Activated T-helper 9 cell treated with anti-CD3 and anti-CD28 coated beads, Interleukin-2, amount 50 U/mL, for 16 hours (primary cell): ENCODE measurements at regions not wholly inside any gene's neighbourhood (a gene's known extent, or its start where the extent isn't known, plus 50 kb on each side); places are given as distances from the start of the nearest gene placed in this dataset.

Experiments used
- DNase-seq: peaks from one replicate; pipeline ENCODE4 v3.0.0-alpha.2; 2020; ENCODE audit warnings: low read depth

DNA sequence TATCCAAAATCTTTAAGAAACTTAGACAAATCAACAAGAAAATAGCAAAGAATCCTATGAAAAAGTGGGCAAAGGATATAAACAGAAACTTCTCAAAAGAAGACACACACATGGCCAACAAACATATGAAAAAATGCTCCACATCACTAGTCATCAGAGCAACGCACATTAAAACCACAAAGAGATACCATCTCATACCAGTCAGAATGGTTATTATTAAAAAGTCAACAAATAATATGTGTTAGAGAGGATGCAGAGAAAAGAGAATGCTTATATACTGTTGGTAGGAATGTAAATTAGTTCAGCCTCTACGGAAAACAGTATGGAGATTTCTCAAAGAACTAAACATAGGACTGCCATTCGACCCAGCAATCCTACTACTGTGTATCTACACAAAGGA is 212.0 kb upstream of the DTNBP1 start:
- DNase-seq, result no peak

DNA sequence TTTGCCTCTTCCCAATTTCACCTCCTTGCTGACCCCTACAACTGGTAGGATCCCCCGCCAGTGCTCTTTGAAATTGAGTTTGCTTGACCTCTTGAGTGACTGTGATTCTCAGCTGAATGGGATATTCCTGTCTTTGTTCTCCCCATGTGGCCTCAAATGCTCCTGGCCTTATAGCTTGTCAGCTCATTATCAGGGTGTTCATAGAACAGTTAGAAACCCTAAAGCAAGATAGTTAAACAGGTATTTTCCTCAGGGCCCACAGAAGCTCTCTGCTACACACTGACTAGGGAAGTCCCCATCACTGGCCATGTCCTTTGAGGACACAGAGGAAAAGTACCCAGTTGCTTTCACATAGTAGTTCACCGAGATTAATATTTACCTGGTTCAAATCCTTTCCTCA is 211.5 kb upstream of the DTNBP1 start:
- no peak for DNase-seq

DNA sequence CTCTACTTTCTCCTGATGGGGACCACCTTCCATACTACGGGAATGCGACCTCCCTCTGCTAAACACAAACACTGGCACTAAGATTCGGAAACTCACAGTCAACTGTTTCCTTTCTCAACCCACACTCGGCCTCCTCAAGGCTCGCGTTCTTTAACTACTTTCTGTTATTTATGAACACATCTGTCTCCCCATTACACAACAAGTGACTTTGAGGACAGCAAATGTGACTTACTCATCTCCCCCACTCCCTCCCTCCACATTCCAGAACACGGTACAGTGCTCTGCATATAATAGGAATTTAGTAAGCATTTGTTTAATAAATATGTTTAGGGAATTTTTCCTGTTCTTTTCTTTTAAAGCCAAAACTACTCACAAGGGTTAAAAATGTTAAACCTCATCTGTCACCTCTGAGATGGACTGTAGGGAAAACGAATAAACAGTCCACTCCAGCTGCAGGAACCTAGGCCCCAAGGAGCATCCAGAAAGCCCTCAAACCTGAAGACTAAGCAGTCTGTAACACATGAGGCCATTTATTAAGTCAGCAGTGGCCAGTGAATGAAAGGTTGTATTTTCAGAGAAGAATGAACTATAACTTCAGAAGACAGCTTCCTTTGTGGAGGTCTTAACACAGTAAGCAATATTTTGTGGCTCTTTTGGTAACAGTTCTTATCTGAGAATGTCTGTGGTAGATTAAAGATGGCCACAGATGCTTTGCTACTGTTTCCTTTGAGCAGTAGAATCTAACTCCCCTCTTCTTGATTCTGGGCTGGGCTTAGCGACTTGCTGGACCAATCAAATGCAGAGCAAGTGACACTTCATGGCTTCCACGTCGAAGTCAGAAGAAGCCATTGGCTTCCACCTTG is 209.6 kb upstream of the DTNBP1 start:
- DNase-seq, result no peak

DNA sequence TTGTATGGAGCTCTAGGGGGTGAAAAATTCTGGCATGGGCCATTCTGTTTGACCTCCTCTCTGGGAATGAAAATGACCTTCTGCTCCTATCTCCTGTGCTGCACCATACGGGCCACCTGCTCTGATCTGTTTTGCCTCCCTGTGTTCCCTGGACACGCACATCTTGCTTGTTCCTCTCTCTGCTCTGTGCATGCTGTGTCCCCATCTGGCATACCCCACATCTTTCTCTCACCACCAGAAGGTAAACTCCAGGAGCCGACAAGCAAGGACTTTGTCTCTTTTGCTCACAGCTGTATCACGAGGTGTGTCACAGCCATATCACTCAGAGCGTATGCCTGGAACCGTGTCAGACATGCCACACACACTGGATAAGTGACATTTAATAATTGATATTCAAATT is 208.4 kb upstream of the DTNBP1 start:
- DNase-seq, result no peak

DNA sequence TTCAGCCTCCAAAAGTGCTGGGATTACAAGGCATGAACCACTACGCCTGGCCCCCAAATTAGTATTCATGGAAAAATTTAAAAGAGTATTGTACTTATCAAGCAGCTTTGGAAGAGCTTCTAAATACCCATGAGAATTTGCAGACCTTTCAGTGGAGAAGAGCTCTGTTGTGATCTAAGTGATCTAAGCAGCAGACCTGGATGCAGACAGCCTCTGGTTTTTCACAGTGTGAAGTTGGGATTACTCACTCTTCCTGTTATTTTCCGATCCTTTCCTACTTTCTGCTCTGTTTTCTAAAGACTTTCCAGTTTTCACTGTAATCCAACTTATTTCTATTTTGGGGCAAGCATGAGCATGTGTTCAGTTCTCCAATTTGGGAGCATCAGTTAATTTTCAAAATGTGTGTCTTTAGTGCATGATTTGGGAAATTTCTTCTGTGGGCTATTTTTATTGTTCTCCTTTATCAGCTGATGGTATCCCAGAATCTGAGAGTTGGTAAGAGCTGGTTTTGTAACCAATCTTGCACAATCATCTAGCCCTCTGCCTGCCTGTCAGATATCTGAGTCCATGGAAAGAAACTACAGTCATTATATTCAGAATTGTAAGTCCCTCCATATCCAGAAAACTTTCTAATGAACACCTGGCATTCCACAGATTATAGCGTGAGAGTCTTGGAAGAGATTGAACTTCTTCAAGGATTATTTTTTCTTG is 207.7 kb upstream of the DTNBP1 start:
- no peak for DNase-seq

DNA sequence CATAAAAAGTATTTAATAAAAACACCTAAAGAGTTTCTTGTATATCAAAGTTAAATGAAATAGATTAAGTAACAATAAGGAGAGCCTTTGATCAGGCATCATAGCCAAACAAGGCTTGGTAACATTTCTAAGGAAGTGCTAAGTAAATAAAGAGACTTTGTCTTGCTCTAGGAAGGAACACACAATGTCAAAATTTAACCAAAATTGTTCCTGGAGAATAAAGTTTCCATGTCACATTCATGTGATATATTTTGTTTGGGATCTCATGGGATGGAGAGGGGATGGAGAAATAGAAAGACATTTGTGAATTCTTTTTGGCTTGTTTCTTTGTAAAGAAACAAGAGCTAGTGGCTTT is 201.9 kb upstream of the DTNBP1 start:
- DNase-seq, result no peak

DNA sequence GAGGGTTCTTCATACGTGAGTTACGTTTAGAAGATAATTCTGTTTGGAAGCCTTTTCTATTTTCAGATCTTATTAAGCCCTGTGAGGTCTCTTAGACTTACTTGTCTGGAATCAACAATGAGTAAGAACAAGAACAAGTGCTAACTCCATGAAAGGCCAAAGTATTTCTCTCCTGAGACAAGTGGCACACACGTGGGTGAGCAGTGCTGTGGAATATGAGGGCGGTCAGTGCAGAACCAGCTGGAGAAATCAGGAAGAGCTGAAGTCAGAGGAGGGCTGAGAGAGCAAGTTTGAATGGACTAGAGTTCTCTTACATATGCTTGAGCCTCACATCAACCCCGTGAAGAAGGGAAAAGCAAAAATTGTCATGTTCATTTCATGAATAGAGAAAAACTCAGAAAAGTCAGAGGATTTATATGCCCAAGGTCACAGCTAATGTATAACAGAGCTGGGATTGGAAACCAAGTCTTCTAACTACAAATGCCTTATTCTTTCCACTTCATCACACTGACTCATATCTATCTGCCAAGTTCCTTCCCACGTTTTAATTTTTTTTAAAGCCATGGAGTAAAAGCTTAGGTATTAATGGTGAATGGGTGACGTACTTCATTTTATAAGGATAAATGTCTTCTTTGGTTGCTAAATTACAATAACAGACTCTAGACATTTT is 201.3 kb upstream of the DTNBP1 start:
- DNase-seq, result no peak

DNA sequence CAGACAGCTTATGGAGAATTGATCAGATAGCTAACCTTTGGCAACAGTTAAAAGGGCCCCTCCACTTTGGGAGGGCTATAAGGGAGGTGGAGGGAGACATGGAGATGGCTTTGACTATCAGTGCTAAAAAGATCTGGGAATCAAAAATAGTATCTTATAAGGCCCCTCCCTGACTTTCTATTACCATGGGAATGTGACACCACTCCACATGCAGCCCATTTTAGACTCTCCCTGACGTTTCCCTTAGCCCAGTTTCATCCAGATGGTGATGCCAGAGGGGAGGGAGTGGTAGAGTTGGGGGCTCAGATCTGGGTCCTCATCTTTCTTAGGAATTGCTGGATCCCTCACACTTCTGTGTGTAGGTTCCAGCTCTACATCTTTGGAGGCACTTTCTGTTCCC is 200.0 kb upstream of the DTNBP1 start:
- no peak for DNase-seq

DNA sequence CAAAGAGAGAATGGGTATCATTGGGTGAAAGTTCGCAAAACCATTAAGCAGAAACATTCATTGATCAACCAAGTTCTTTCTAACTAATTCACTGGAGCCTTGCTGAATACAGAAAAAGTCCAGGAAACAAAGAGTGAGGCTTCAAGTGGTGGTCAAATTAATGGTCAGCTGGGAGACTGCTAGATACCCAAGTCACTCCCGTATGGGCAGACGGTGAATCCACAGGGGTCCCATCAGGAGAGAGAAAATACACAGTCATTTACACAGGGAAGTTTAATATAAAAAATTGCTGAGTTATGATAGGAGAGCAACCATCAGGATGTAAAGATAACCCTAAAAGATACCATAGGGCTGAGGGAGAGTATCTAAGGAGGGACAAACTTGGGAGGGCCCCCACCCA is 198.7 kb upstream of the DTNBP1 start:
- no peak for DNase-seq

DNA sequence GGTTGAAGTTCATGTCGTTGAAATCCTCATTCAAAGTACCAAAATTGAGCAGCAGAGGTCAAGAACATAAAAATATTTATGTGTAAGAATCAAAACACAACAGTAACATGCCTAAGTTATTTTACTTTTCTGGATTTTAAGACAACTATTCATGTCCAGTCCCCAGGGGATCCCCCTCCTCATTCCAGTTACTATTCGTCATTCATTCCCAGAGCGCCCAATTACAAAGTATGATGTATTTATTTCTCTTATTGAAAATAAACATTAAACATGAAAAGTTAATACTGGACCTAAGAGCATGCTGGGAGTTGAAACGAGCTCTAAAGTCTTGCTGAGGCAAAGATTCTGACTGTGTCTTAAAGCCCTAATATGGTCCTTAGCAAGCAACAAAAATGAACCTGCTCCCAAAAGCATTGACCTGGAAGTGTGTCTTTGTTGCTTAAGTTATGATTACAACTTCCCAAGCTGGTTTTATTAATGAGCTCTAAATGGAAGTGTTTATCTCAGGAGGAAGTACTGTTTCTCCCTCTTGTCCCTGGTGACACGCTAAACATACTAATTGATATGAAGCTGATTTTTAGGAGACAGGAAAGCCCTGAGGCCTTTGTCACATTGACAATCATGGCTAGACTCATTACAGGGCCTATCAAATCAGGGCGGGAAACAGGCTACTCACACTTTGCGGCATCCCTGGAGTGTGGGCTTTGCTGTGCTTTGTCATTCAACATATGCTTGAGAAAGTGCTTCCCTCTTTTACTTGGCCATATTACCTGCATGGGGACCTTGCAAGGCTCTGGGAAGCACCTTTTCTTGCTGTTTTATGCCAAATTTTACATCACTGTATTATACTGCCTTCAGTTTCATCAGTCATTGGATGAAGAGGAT is 192.2 kb upstream of the DTNBP1 start:
- no peak for DNase-seq

DNA sequence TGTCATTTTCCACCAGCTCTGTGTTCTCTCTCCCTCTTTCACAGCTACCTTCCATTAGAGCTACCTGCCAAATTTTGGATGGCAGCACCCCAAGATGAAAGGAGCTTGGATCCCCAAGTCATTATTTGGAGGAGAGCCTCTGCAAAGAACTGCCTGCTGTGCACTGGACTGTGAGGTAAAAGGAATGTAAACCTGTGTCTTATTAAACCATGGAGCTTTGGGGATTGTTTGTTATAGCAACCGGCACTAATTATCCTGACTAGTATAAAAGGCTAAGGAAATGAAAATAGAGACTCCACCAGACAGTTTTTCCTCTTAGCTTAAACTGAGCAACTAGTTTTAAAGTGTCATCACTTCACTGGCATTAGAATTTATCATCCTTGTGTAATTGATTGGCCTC is 191.6 kb upstream of the DTNBP1 start:
- DNase-seq, result no peak

DNA sequence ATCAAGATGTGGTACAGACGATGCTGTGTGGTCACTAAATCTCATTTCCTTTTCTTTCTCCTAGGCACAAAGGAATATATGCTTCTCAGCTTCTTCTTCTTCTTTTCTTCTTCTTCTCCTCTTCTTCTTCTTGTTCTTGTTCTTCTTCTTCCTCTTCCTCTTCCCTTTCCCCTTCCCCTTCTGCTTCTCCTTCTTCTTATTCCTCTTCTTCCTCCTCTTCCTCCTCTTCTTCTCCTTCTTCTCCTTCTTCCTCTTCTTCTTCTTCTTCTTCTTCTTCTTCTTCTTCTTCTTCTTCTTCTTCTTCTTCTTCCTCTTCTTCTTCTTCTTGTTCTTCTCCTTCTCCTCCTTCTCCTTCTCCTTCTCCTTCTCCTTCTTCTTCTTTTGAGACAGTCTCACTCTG is 190.4 kb upstream of the DTNBP1 start:
- no peak for DNase-seq

DNA sequence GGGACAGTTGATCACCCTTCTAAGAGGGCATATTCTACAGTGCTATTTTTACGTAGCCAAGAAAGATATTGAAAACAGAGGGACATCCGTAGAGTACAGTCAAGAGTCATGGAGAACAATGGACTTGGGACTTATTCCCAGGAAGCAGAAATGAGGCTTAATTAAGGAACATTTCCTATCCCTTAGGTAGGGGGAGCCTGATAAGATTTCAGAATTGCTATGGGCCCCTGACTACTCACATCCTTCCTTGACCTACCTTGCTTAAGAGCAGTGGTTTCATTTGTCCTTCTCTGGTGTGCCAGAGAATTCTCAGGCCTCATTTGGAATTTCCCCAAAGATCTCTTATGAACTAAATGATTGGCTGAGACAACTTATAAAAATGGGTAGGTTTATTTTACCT is 189.5 kb upstream of the DTNBP1 start:
- DNase-seq, result no peak

DNA sequence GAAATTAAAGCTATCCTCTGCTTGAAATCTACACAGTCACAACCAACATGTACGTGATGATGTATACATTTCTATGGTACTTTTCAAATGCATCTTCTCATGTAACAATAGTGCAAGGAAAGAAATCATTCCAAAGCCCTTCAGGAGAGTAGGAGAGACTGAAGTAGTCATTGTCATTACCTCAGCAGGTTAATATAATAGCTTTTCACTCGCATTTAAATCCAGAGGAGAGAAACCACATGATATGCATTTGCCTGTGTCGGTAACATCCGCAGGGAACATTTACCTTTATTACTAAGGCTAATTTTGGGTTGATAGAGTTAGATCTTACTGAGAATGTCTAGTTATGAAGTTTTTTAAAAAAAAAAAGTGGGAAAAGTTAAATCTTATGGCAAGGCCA is 186.6 kb upstream of the DTNBP1 start:
- no peak for DNase-seq

DNA sequence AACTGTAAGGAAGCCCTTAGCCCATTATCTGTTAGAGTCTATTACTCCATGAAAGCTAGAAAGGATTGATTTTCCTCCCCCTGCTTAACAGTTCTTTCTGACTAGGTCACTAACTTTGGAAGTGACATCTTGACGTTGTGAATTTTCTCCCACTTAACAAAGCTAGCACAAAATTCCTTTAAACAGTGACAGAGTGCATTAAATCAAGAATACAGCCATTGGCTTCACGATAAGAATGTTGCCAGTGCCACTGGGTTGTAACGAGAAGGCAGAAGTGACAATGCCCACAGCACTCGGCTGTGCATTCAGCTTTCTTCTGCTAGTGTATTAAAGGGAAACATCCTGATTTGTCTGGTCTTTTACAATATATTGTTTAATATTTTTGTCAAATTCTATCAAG is 182.7 kb upstream of the DTNBP1 start:
- no peak for DNase-seq

DNA sequence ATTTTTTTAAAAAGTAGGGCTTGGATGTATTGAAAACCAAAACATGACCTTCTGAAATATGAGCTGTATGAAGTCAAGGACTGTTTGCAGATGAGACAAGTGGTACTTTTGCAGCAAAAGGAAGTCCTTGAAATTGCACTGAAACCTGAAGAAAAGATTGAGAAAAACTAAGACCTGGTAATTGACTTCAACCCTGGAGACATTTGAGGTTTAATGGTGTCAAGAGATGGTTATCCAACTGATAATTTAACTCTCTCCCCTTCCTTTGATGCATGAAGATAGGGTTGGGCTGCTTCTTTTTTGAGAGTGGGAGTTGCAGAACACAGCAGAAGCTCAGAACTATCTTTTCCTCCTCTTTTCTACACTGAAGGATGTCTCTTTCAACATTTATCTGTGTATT is 180.9 kb upstream of the DTNBP1 start:
- no peak for DNase-seq

DNA sequence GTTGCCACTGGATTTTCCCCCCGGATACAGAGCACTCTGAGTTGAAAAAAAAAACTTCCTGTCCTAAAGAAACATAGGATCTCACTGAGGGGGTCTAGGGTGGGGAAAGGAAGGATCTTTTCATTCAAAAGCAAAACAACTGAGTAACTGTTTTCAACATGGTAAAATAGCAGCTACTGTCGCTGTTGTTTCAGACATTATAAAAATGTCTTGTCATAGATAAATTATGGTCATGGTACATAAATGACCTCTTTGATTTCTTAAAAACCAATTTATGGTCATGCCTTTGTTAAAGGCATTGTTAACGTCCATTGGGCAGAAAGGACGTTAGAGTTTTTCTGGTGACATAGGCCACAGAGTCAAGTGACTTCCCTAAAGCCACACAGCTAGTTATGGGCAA is 180.4 kb upstream of the DTNBP1 start:
- no peak for DNase-seq

DNA sequence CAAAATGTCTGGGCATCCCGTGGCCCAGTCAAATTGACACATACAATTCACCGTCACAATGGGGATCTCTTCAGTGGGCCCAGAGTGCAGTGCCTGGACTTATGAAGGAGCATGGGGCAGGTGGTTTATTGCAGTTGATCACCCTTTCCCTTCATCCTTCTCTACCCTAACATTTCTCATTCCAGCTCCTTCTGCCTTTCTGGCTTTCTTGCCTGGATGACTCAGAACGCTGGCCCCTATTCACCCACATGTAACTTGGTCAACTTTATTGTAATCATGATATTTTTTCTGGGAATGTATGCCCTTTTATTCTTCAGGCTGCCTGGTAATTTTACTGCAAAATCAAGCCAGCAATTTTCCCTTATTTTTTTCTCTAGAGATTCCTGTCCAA is 179.9 kb upstream of the DTNBP1 start:
- DNase-seq, result no peak

DNA sequence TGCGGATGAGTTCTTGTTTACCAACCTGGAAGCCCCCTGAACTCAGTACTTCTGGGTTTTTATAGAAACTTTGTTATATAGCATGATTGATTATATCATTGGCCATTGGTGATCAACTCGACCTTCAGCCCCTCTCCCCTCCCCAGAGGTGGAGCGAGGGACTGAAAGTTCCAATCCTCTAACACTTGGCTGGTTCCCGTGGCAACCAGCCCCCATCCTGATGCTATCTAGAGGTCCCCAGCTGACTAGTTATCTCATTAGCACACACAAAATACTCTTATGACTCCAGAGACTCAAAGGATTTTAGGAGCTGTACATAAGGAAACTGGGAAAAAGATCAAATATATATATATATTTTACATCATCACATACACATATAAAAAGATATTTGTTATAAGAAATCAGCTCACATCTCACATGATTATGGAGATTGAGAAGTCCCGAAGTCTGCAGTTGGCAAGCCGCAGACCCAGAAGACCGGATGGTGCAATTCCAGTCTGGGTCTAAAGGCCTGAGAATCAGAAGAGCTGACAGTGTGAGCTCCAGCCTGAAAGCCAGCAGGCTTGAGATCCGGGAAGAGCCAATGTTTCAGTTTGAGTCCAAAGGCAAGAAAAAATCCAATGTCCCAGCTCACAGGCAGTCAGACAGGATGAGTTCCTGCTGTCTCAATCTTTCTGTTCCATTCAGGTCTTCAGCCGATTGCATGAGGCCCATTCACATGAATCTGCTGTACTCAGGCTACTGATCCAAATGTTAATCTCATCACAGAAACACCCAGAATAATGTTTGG is 179.3 kb upstream of the DTNBP1 start:
- no peak for DNase-seq

DNA sequence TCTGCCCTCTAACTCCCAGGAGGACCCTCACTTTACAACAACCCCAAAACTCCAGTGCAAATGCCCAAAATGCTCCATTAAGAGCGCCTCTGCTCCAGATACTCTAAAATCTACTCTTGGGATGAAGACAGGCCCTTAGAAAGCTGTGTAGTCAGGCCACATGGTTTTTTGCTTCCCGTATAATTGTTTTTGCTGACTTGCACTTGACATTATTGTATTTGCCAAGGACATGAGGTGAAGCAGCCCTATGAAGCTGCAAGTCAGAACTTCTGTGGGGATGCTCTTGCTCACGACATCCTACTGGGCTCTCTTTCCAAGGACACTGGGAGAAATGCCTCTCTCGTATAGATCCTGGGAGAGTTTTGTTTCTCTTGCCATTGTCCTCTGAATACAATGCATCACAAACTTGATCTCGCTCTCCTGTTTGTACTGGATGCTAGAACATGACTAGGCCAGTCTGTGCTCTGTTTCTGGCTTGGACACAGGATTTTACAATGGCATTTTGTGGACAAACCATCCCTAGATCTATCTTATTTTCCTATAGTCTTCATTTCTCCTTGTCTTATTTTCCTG is 177.2 kb upstream of the DTNBP1 start:
- DNase-seq, result no peak

DNA sequence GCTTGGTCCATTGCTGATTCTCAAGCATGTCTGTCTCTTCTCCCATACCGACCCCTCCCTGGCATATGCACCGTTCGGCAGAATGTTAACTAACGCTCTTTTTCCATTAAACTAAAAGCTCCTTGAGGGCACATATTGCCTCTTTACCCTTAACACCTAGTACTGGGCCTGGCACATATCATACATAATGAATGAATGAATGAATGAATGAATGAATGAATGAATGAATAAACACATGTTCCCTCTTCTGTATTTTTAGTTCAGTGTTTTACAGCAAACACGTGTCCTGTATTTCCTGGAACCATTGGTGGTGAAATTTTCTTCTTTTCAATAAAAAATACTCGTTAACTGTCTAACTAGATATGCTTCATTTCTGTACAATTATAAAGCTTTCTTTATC is 174.4 kb upstream of the DTNBP1 start:
- DNase-seq, result no peak
